HepG2 (cell line): ENCODE measurements at regions not wholly inside any gene's neighbourhood (a gene's known extent, or its start where the extent isn't known, plus 50 kb on each side); places are given as distances from the start of the nearest gene placed in this dataset.

Source experiments
- ATAC-seq: fragments of 200-7000 bp; cut with Tn5 transposase; 3 replicates; pipeline ENCODE4 v1.9.1; 2020; ENCODE audit warnings: mild to moderate bottlenecking, moderate library complexity
- BruUV-seq: library from RNA; stranded (reverse); fragments of 400-500 nt; replicated peaks from 2 replicates; lab custom pipeline; 2021; lab: Mats Ljungman, UMichigan
- CTCF ChIA-PET: fragments of 300-600 bp; formaldehyde crosslinking; extraction: SDS; loops from one replicate; lab custom pipeline; 2021; ENCODE audit warnings: low total read pairs, inconsistent platforms, low intra/inter-chr PET ratio; lab: Yijun Ruan, JAX
- POLR2A ChIA-PET: fragments of 350-600 bp; sonication (Branson Sonifier 250); formaldehyde crosslinking; loops from one replicate; lab custom pipeline; 2020; ENCODE audit warnings: antibody characterized with exemption, inconsistent platforms; lab: Yijun Ruan, JAX
- DNase-seq: peaks from one replicate; pipeline ENCODE4 v3.0.0-alpha.2; 2015; ENCODE audit warnings: low spot score
- FAIRE-seq: peaks from 3 replicates; lab custom pipeline; 2011; peaks lifted over from hg19 to GRCh38; lab: Jason Lieb, UNC
- H2AFZ ChIP-seq: one replicate; pipeline ENCODE4 v1.6.1; 2011; ENCODE audit warnings: low read length, inconsistent platforms
- H3K27ac ChIP-seq: fragments of 300-600 bp; 3 replicates; pipeline ENCODE4 v1.8.0; 2011; ENCODE audit warnings: mixed run types, mild to moderate bottlenecking, mixed read lengths, low read length, inconsistent platforms; ENCODE audit not compliant: insufficient read depth; ENCODE audit errors: extremely low read length
- H3K27me3 ChIP-seq, 2 experiments: fragments of 200-600 bp in 1 of 2; 2 replicates in 1 of 2; 3 replicates in 1 of 2; pipeline versions ENCODE4 v1.6.0 to v1.8.0; 2011; ENCODE audit warnings: low read length in 2 of 2, mild to moderate bottlenecking in 2 of 2, moderate library complexity in 2 of 2, inconsistent platforms in 1 of 2; ENCODE audit not compliant: insufficient read depth in 2 of 2, control insufficient read depth in 1 of 2
- H3K36me3 ChIP-seq, 2 experiments: fragments of 200-600 bp in 1 of 2; replicated peaks in 1 of 2; 2 replicates in 1 of 2; 3 replicates in 1 of 2; pipeline versions ENCODE4 v1.5.1 to v1.8.0; 2011; ENCODE audit warnings: low read length in 2 of 2, inconsistent platforms in 1 of 2; ENCODE audit not compliant: insufficient read depth in 2 of 2, control insufficient read depth in 1 of 2
- H3K4me1 ChIP-seq: 2 replicates; pipeline ENCODE4 v1.5.1; 2012; ENCODE audit warnings: low read length, inconsistent platforms; ENCODE audit not compliant: insufficient read depth
- H3K4me2 ChIP-seq: 2 replicates; pipeline ENCODE4 v1.6.0; 2011; ENCODE audit warnings: low read depth, low read length, inconsistent platforms
- H3K4me3 ChIP-seq, 3 experiments: fragments of 200-600 bp in 1 of 3; sonication (generic), shearing (Covaris generic) in 1 of 3; replicated peaks in 1 of 3; 2 replicates each; pipeline ENCODE4 v1.5.1; 2011 to 2016; ENCODE audit warnings: low read length in 3 of 3, inconsistent platforms in 2 of 3, low read depth in 2 of 3, mild to moderate bottlenecking in 2 of 3, control low read depth in 1 of 3, mixed read lengths in 1 of 3; ENCODE audit not compliant: insufficient read depth in 1 of 3
- H3K79me2 ChIP-seq: one replicate; pipeline ENCODE4 v1.6.1; 2011; ENCODE audit warnings: low read length, inconsistent platforms; ENCODE audit not compliant: insufficient read depth
- H3K9ac ChIP-seq: 2 replicates; pipeline ENCODE4 v1.6.0; 2011; ENCODE audit warnings: mild to moderate bottlenecking, low read depth, low read length, inconsistent platforms; ENCODE audit not compliant: insufficient read depth
- H3K9me3 ChIP-seq: 2 replicates; pipeline ENCODE4 v1.5.1; 2012; ENCODE audit warnings: mild to moderate bottlenecking, low read length
- H4K20me1 ChIP-seq: 2 replicates; pipeline ENCODE4 v1.6.0; 2011; ENCODE audit warnings: inconsistent platforms, mild to moderate bottlenecking, low read length, moderate library complexity; ENCODE audit not compliant: insufficient read depth
- CBX5 ChIP-seq: sonication (generic); formaldehyde crosslinking; IDR thresholded peaks from 2 replicates; pipeline ENCODE4 v1.4.0; 2020; ENCODE audit warnings: missing genetic modification reagents, borderline replicate concordance
- JDP2 ChIP-seq: sonication (generic); formaldehyde crosslinking; IDR thresholded peaks from 2 replicates; pipeline ENCODE4 v1.8.1; 2022; ENCODE audit warnings: missing genetic modification reagents, borderline replicate concordance
- ZBED4 ChIP-seq: sonication (generic); formaldehyde crosslinking; IDR thresholded peaks from 2 replicates; pipeline ENCODE4 v1.4.0; 2020; ENCODE audit warnings: missing genetic modification reagents, borderline replicate concordance
- ZNF407 ChIP-seq: sonication (generic); formaldehyde crosslinking; IDR thresholded peaks from one replicate; pipeline ENCODE4 v1.5.1; 2020; ENCODE audit warnings: mild to moderate bottlenecking, missing genetic modification reagents; ENCODE audit errors: not compliant biosample characterization
- WGBS: methylation state at CpG from one replicate; pipeline ENCODE4 v1.1.6; 2017; ENCODE audit warnings: low lambda C conversion rate; 5-methylcytosine and 5-hydroxymethylcytosine counted together
- in situ Hi-C: cut with HindIII; loops from 2 replicates; pipeline ENCODE4 v1.10.0; 2017; ENCODE audit warnings: low pct_unique_long_range_greater_than_20kb; ENCODE audit not compliant: extremely low pct_ligation_motif_present
- intact Hi-C: fragments of 100-400 bp; cut with micrococcal nuclease; formaldehyde crosslinking; loops from one replicate; pipeline ENCODE4 v1.10.0; 2022; ENCODE audit not compliant: unreplicated experiment

GRCh38 chr4:158313566-158313965 is 103.3 kb downstream of the TMEM144 start:
- CTCF ChIA-PET: no interaction called here
- H3K9me3 ChIP-seq: no peaks in the 10 kb centered on the region
- no peaks in the 10 kb centered on the region for H3K27me3 ChIP-seq
- no peak overlapping the region for H3K27ac ChIP-seq
- TF ChIP-seq ZBED4: no peak
- no peak for TF ChIP-seq JDP2 (CRISPR knock-in tag)
- no peak for ATAC-seq
- DNase-seq: no peak
- H3K79me2 ChIP-seq: no peaks in the 10 kb centered on the region
- H4K20me1 ChIP-seq: no peaks in the 10 kb centered on the region
- H3K4me1 ChIP-seq: no peaks in the 10 kb centered on the region
- in situ Hi-C loops (no loop called here), intact Hi-C loops (no loop called here)
- no peak overlapping the region for H2AFZ ChIP-seq
- no peak overlapping the region for H3K4me2 ChIP-seq
- 10% methylated on average over 2 of the region's 5 CpGs for WGBS
- H3K9ac ChIP-seq: no peak overlapping the region
- no TSS peak for BruUV-seq
- POLR2A ChIA-PET: no interaction called here
- H3K36me3 ChIP-seq: no peaks in the 10 kb centered on the region
- no peak for FAIRE-seq
- no peak overlapping the region for H3K4me3 ChIP-seq

- no peaks in the 10 kb centered on the region for H3K79me2 ChIP-seq
- intact Hi-C loops (no loop called here), in situ Hi-C loops (no loop called here)
- no peak for FAIRE-seq
- no peaks in the 10 kb centered on the region for H3K4me1 ChIP-seq
- no peaks in the 10 kb centered on the region for H4K20me1 ChIP-seq
- no peak overlapping the region for H3K4me2 ChIP-seq
- no peak overlapping the region for H3K27ac ChIP-seq
- H3K9me3 ChIP-seq: no peaks in the 10 kb centered on the region
- CTCF ChIA-PET: no interaction called here
- ATAC-seq: no peak
- no peaks in the 10 kb centered on the region for H3K27me3 ChIP-seq
- no peaks in the 10 kb centered on the region for H3K36me3 ChIP-seq
- 22% methylated on average over 5 of the region's 5 CpGs for WGBS
- DNase-seq: no peak
- POLR2A ChIA-PET: no interaction called here
- H3K9ac ChIP-seq: no peak overlapping the region
- H2AFZ ChIP-seq: no peak overlapping the region
- no peak overlapping the region for H3K4me3 ChIP-seq
- no TSS peak for BruUV-seq
- no peak for TF ChIP-seq CBX5 (CRISPR knock-in tag)
- no peak for TF ChIP-seq ZNF407
Measured at GRCh38 chr4:158314756-158315487, 104.6 kb downstream of the TMEM144 start.
